ENCODE measurements at regions not wholly inside any gene's neighbourhood (a gene's known extent, or its start where the extent isn't known, plus 50 kb on each side); places are given as distances from the start of the nearest gene placed in this dataset.
A peak's percentile ranks its signal among the peaks of the same experiment; 100 is the strongest.

DNA sequence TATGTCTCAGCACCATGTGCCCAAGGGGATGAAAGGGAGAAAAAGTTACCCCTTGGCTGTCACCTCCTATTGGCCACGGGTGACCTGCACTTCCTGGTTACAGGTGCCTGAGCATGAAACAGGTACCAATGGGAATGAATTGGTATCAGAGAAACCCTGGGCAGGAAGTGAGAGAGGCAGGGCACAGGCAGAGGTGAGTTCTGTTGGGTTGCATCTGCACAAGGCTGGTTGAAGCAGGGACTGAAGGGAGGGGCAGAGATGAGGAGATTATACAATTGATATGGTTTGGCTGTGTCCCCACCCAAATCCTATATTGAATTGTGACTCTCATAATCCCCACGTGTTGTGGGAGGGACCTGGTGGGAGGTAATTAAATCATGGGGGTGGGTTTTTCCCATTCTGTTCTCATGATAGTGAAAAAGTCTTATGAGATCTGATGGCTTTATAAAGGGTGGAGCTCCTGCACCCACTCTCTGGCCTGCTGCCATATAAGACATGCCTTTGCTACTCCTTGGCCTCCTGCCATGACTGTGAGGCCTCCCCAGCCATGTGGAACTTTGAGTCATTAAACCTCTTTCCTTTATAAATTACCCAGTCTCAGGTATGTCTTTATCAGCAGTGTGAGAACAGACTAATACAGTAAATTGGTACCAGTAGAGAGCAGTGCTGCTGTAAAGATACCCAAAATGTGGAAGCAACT lies 291.8 kb downstream of the LRFN2 start:
- Mint-ChIP-seq H3K4me3 (no peak overlapping the region), H3K9me3 (peaks cover 3% of the 10 kb centered on the region), H3K27me3 (peaks cover 24% of the 10 kb centered on the region), H3K27ac (no peak overlapping the region), H3K36me3 (ENCODE audit: low read depth) (no peaks in the 10 kb centered on the region), H3K4me1 (no peaks in the 10 kb centered on the region)
- ATAC-seq (replicated peaks), result peak; percentile 32

DNA sequence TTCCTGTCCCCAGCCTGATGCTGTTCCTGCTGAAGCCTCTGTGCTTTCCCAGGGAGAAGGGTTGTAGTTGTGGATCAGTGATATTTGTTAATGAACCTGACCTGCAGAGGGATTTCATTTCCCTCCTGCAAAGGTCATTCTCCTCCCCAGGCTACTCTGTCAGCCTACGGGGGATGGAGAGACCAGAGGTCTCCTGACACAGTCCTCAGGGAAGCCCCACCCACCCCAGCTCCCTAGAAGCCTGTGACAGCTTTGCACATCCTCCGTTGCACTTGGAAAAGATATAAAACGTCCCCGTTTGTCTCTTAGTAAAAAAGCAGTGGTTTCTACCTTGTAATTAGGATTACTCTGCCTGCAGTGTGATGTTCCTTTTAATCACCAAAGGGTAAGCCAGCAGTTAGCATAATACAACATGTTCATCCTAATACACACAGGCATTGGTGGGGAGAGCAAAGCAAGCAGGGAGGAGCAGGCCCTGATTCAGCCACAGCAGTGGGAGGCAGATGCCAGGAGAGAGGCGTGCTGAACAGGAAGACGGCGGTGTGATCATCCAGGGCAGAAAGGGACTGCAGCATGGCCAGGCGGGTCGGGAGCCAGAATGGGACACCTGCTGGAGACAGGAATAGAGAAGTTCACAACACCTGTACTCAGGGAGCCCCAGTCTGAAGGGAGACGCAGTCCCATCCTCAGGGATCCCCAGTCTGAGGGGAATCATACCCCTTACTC lies 293.5 kb downstream of the LRFN2 start:
- Mint-ChIP-seq H3K27ac (no peak overlapping the region), H3K36me3 (ENCODE audit: low read depth) (no peaks in the 10 kb centered on the region), H3K4me1 (no peaks in the 10 kb centered on the region), H3K27me3 (peaks cover 17% of the 10 kb centered on the region), H3K4me3 (no peak overlapping the region), H3K9me3 (peaks cover 3% of the 10 kb centered on the region)
- ATAC-seq (replicated peaks), result no peak

DNA sequence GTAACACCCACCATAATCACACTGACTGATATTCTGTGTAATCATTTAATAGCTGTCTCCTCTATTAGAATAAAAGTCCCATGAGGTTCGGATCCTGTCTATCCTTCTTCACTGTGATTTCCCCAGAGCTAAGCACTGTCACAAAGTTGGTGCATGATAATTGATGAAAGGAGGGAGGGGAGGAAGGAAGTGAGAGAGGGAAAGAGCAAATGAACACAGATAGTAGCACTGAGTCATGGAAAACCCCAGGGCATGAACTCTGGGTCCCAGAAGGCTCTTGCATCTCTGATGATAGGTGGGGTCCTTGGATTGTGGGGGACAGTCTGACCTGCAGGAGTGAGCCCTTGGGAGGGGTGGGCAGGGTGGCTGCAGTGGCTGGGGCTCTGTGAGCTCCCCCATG lies 294.1 kb downstream of the LRFN2 start:
- H3K4me3 Mint-ChIP-seq, result no peak overlapping the region
- H3K4me1 Mint-ChIP-seq, result no peaks in the 10 kb centered on the region
- H3K27me3 Mint-ChIP-seq, result peaks cover 17% of the 10 kb centered on the region
- H3K9me3 Mint-ChIP-seq, result peaks cover 2% of the 10 kb centered on the region
- no peaks in the 10 kb centered on the region for H3K36me3 Mint-ChIP-seq (ENCODE audit: low read depth)
- H3K27ac Mint-ChIP-seq, result no peak overlapping the region
- no peak for ATAC-seq (replicated peaks)

DNA sequence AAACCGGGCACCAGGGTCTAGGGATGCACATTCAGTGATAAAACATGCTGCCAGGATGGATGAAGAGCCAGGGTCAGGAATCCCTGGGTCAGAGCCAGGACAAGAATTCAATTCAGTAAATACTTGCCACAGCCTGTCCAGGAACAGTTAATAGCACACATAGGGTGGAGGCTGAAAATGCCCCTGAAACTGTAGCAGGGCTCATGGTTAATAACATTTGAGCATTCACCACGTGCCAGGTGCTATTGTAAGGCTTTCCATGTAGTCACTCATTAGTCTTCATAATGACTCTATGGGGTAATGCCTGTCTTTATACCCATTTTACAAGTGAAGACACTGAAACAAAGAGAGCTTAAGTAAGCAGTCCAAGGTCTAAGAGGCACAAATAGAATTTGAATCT lies 296.3 kb downstream of the LRFN2 start:
- H3K4me1 Mint-ChIP-seq, result no peaks in the 10 kb centered on the region
- H3K27me3 Mint-ChIP-seq, result peaks cover 32% of the 10 kb centered on the region
- no peak overlapping the region for H3K27ac Mint-ChIP-seq
- no peaks in the 10 kb centered on the region for H3K9me3 Mint-ChIP-seq
- no peak overlapping the region for H3K4me3 Mint-ChIP-seq
- no peaks in the 10 kb centered on the region for H3K36me3 Mint-ChIP-seq (ENCODE audit: low read depth)
- ATAC-seq (replicated peaks), result no peak

DNA sequence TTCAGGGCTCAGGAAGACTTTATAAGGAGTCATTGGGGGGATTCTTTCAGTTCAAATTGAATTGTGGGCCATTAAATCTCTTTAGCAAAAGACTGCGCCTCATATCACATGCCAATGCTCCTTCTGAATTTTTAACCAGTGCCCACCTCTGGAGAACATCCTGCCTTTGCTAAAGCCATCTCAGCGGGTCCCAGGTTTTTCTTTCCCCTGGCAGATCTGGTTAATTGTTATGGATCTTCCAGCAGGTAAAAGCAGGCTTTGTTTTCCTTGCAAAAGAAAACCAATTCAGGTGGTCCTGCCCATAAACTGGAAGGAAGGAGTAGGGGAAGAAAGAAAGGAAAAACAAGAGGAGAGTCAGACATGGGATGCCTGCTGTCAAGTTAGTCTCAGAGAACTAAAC lies 298.2 kb downstream of the LRFN2 start:
- H3K4me3 Mint-ChIP-seq, result no peak overlapping the region
- peaks cover 3% of the 10 kb centered on the region for H3K9me3 Mint-ChIP-seq
- ATAC-seq (replicated peaks), result no peak

DNA sequence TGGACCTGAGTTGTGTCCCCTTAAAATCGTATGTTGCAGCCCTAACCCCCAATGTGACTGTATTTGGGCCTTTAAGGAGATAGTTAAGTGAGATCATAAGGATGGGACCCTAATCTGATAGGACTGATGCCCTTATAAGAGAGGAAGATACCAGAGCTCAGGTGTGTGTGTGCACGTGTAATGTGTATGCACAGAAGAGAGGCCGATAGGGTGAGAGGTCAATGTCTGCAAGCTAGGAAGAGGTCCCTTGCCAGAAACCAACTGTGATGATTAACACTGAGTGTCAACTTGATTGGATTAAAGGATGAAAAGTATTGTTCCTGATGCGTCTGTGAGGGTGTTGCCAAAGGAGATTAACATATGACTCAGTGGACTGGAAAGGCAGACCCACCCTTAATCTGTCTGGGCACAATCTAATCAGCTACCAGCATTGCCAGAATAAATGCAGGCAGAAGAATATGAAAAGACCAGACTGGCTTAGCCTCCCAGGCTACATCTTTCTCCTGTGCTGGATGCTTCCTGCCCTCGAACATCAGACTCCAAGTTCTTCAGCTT lies 299.8 kb downstream of the LRFN2 start:
- Mint-ChIP-seq H3K4me1 (no peaks in the 10 kb centered on the region), H3K4me3 (no peak overlapping the region), H3K9me3 (peaks cover 3% of the 10 kb centered on the region), H3K36me3 (ENCODE audit: low read depth) (no peaks in the 10 kb centered on the region), H3K27ac (no peak overlapping the region), H3K27me3 (peaks cover 25% of the 10 kb centered on the region)
- ATAC-seq (replicated peaks), result no peak

More for the DNA sequence above, 298.2 kb downstream of the LRFN2 start:
- Mint-ChIP-seq H3K36me3 (ENCODE audit: low read depth) (no peaks in the 10 kb centered on the region), H3K27ac (no peak overlapping the region), H3K27me3 (peaks cover 33% of the 10 kb centered on the region), H3K4me1 (no peaks in the 10 kb centered on the region)

DNA sequence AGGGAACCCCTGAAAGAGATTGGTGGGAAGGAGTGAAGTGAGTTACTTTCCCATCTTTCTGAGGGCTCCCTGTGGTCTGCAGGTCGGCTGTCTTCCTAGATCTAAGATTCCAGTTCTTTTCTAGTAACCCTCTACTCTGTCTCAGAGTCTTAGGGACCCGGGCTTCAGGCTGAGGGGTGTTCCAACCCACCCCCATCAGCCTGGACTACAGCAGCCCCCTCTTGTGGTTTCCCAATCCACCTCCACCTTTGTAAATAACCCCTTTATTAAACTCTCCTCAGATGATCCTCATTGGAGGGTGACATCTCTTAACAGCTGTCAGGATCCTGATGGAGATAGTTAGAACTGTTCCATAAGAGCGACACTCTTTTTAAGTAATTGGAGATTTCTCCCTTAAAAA lies 300.4 kb downstream of the LRFN2 start:
- Mint-ChIP-seq H3K4me3 (no peak overlapping the region), H3K27me3 (peaks cover 25% of the 10 kb centered on the region), H3K9me3 (peaks cover 3% of the 10 kb centered on the region), H3K4me1 (no peaks in the 10 kb centered on the region), H3K36me3 (ENCODE audit: low read depth) (no peaks in the 10 kb centered on the region), H3K27ac (no peak overlapping the region)
- ATAC-seq (replicated peaks), result no peak

DNA sequence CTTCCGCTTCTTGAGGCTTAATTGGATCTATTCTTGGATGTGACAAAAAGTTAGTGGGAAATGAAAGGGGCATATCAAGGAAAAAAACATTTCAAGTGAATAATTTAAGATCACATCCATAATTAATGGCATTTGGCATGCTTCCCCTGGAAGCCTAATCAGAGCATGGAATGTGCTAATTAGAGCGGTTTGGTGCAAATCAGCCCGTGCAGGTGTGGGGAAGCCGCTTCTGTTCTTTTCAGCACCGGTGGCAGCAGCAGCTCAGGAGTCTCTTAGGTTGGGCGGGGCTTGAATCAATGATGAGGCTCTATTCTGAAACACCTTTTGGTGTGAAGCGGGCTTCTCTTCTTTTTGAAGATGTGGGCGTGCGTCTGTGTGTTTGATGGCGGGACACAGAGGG lies 301.2 kb downstream of the LRFN2 start:
- no peaks in the 10 kb centered on the region for H3K36me3 Mint-ChIP-seq (ENCODE audit: low read depth)
- no peak overlapping the region for H3K4me3 Mint-ChIP-seq
- no peak for ATAC-seq (replicated peaks)
- peaks cover 22% of the 10 kb centered on the region for H3K27me3 Mint-ChIP-seq
- H3K9me3 Mint-ChIP-seq, result peaks cover 3% of the 10 kb centered on the region
- H3K27ac Mint-ChIP-seq, result no peak overlapping the region
- no peaks in the 10 kb centered on the region for H3K4me1 Mint-ChIP-seq

DNA sequence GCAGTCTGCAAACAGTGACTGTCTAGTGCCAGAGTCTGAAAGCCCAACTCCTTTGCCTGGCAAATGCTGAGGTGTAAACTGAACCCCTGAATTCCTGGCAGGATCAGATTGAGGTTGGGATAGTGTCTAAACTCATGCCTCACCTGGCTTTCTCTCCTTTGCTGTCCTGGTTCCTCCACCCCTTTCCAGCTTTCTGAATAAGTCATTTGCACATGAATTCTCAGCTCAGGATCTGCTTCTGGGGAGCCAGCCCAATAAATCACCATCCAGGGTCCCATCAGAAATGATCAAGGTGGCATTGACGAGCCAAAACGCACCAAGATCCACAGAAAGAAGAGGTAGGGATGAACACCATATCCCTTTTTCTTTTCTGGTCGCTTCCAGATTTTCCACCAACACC lies 301.6 kb downstream of the LRFN2 start:
- Mint-ChIP-seq H3K9me3 (peaks cover 3% of the 10 kb centered on the region), H3K4me1 (no peaks in the 10 kb centered on the region), H3K27me3 (peaks cover 21% of the 10 kb centered on the region), H3K4me3 (no peak overlapping the region), H3K27ac (no peak overlapping the region), H3K36me3 (ENCODE audit: low read depth) (no peaks in the 10 kb centered on the region)
- ATAC-seq (replicated peaks), result no peak

DNA sequence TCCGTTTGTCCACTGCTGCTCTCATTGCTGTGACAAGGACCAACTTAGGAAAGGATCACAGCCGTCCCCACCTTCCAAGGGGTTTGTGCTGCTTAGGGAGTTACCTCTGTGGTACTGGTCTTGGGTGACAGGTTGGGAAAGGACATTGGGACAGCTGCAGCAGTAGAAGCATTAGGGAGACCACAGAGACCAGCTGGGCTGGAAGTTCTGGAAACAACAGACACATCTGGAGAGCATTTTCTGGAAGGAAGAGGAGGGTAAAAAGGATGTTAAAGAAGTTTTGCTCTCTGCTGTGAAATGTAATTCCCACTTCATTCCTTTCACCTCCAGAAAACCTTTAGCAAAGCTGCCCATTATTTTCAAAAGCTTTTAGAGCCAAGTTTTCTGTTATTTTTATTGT lies 304.2 kb downstream of the LRFN2 start:
- ATAC-seq (replicated peaks), result no peak
- H3K27ac Mint-ChIP-seq, result no peak overlapping the region
- H3K9me3 Mint-ChIP-seq, result peaks cover 3% of the 10 kb centered on the region

DNA sequence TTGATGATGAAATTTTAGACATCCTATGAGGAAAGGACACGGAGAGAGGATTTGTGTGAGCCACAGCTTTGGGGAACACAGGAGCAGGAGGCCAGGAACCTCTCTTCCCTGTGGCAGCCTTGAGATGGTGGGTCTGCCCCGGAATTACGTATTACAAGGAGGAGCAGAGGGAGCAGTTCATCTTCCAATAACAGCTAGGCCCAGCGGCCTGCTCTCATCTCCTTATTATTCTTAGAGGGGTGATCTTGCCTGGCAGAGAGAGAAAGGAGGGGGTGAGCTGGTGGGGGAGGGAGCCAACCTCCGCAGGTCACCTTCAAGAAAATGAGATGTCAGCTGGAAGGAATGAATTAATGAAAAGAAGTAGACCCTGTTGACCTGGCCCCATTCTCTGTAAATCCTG lies 305.8 kb downstream of the LRFN2 start:
- no peak for ATAC-seq (replicated peaks)
- Mint-ChIP-seq H3K27me3 (peaks cover 16% of the 10 kb centered on the region), H3K36me3 (ENCODE audit: low read depth) (no peaks in the 10 kb centered on the region), H3K4me1 (no peaks in the 10 kb centered on the region), H3K27ac (no peak overlapping the region), H3K4me3 (no peak overlapping the region), H3K9me3 (peaks cover 3% of the 10 kb centered on the region)

More for the DNA sequence above, 304.2 kb downstream of the LRFN2 start:
- Mint-ChIP-seq H3K4me1 (no peaks in the 10 kb centered on the region), H3K27me3 (peaks cover 23% of the 10 kb centered on the region), H3K36me3 (ENCODE audit: low read depth) (no peaks in the 10 kb centered on the region), H3K4me3 (no peak overlapping the region)

DNA sequence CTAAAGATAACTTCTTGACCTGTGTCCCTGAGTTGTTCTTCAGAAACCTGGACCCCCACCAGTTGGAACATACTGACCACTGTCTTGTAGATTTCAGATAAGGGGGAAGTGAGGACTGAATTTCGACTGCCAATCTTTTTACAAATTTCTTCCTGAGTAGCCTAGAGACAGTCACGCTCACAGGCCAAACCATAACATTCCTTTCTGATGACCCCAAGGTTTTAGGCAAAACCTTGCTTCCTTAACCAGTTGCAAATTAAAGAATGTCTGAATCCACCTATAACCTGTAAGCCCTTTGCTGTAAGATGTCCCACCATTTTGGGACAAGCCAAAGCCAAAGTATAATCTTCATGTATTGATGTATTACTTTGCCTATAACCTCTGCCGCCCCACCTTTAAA lies 306.9 kb downstream of the LRFN2 start:
- H3K4me3 Mint-ChIP-seq, result no peak overlapping the region
- ATAC-seq (replicated peaks), result no peak
- H3K36me3 Mint-ChIP-seq (ENCODE audit: low read depth), result no peaks in the 10 kb centered on the region
- H3K27ac Mint-ChIP-seq, result no peak overlapping the region
- H3K27me3 Mint-ChIP-seq, result peaks cover 14% of the 10 kb centered on the region
- H3K4me1 Mint-ChIP-seq, result no peaks in the 10 kb centered on the region
- H3K9me3 Mint-ChIP-seq, result peaks cover 3% of the 10 kb centered on the region

DNA sequence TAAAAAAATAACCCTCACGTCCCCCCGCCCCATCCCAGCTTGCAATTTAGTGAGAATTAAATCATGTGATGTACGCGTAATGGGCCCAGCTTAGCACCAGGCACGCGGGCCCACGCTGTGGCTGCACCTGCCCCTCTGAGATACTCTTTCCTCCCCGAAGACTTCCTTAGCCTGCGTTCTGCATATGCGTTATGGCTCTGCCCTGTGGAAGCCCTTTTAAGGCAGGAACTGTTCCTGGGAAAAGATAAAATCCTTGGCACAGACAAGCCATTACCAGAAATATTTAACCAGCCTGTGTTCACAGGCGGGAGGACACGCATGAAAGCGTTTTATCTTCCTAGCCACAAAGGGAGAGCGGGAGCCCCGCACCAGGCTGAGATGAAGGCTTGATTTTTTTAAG lies 311.0 kb downstream of the LRFN2 start:
- ATAC-seq (replicated peaks), result no peak
- Mint-ChIP-seq H3K27me3 (peaks cover 13% of the 10 kb centered on the region), H3K4me3 (no peak overlapping the region), H3K4me1 (no peaks in the 10 kb centered on the region), H3K36me3 (ENCODE audit: low read depth) (no peaks in the 10 kb centered on the region), H3K9me3 (no peaks in the 10 kb centered on the region), H3K27ac (no peak overlapping the region)

DNA sequence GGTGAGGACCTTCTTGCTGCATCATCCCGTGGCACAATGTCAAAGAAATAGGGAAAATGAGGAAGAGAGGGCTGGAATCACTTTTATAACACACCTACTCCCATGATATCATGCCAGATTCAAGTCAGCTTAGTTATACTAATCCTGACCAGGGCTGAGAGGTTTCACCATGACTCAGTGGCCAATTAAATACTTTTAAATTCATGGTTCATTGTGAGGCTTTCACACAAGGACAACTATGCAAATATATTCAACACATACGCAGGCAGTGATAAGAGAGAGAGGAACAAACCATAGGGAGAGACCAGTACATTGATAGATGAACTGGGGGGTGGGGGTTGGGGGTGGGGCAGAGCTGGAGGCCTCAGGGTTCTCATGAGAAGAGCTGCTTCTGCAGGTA lies 313.1 kb downstream of the LRFN2 start:
- ATAC-seq (replicated peaks), result no peak
- H3K36me3 Mint-ChIP-seq (ENCODE audit: low read depth), result no peaks in the 10 kb centered on the region
- H3K4me3 Mint-ChIP-seq, result no peak overlapping the region
- H3K27me3 Mint-ChIP-seq, result peaks cover 13% of the 10 kb centered on the region
- H3K27ac Mint-ChIP-seq, result no peak overlapping the region
- no peaks in the 10 kb centered on the region for H3K9me3 Mint-ChIP-seq
- no peaks in the 10 kb centered on the region for H3K4me1 Mint-ChIP-seq

DNA sequence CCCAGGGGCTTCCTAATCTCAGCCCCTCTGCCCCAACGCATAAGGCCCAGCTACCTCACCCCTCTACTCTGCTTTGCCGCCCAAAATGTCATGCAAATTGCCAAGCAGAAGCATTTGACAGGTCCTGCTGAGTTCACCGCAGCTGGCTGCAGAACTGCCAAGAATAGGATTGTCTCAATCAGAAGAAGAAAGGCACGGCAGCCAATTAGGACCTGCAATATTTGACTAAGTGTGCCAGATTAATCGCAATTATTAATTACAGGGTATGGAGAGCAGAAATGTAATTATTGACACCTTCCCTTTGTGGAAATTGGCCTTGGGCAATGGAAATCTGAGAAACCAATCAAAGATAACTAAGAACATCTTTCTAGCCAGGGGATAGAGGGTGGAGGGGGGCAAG lies 318.6 kb downstream of the LRFN2 start:
- peaks cover 7% of the 10 kb centered on the region for H3K27me3 Mint-ChIP-seq
- ATAC-seq (replicated peaks), result no peak
- no peak overlapping the region for H3K27ac Mint-ChIP-seq
- H3K9me3 Mint-ChIP-seq, result peaks cover 4% of the 10 kb centered on the region
- no peak overlapping the region for H3K4me3 Mint-ChIP-seq
- no peaks in the 10 kb centered on the region for H3K4me1 Mint-ChIP-seq
- H3K36me3 Mint-ChIP-seq (ENCODE audit: low read depth), result no peaks in the 10 kb centered on the region
